GM19035 (cell line): ENCODE measurements at regions not wholly inside any gene's neighbourhood (a gene's known extent, or its start where the extent isn't known, plus 50 kb on each side); places are given as distances from the start of the nearest gene placed in this dataset.

Experiments
- ATAC-seq: cut with Tn5 transposase; IDR thresholded peaks from one replicate; pipeline ENCODE4 v1.9.1; 2021; ENCODE audit not compliant: unreplicated experiment

GRCh38 chr4:65724973-65725372, 54.7 kb upstream of the EPHA5 start:
- ATAC-seq: no peak
